Spleen (tissue), 11 donors: ENCODE measurements at regions not wholly inside any gene's neighbourhood (a gene's known extent, or its start where the extent isn't known, plus 50 kb on each side); places are given as distances from the start of the nearest gene placed in this dataset.
"Not testable (repeated sequence)": the region's sequence is repeated elsewhere in the genome, so short reads cannot be mapped to it uniquely, and the experiment has no call there.

ENCODE experiments used
- DNase-seq: peaks from one replicate; pipeline ENCODE4 v3.0.0-alpha.2; 2020
- H3K27ac ChIP-seq, 8 donors: fragments of 200-600 bp; sonication (generic) in 7 of 8; 1 replicate in 4 of 8; 2 replicates in 4 of 8; pipeline versions ENCODE4 v1.5.0 to v1.8.0; 2016 to 2021; ENCODE audit warnings: inconsistent platforms in 4 of 8, mild to moderate bottlenecking in 4 of 8, moderate library complexity in 1 of 8
- H3K27me3 ChIP-seq, 7 donors: fragments of 200-600 bp; sonication (generic) in 6 of 7; replicated peaks in 1 of 7; 1 replicate in 4 of 7; 2 replicates in 3 of 7; pipeline versions ENCODE4 v1.5.0 to v1.8.0; 2016 to 2021; ENCODE audit warnings: inconsistent platforms in 3 of 7, mild to moderate bottlenecking in 1 of 7
- H3K36me3 ChIP-seq, 6 donors: fragments of 200-600 bp; sonication (generic) in 5 of 6; 1 replicate in 4 of 6; 2 replicates in 2 of 6; pipeline versions ENCODE4 v1.5.0 to v1.8.0; 2016 to 2021; ENCODE audit warnings: inconsistent platforms in 2 of 6
- H3K4me1 ChIP-seq, 6 donors: fragments of 200-600 bp; sonication (generic) in 5 of 6; 1 replicate in 3 of 6; 2 replicates in 3 of 6; pipeline versions ENCODE4 v1.5.0 to v1.8.0; 2016 to 2021; ENCODE audit warnings: inconsistent platforms in 3 of 6
- H3K4me3 ChIP-seq, 8 donors: fragments of 200-600 bp; sonication (generic) in 7 of 8; 1 replicate in 4 of 8; 2 replicates in 4 of 8; pipeline versions ENCODE4 v1.5.0 to v1.8.0; 2016 to 2021; ENCODE audit warnings: inconsistent platforms in 4 of 8, mild to moderate bottlenecking in 4 of 8, moderate library complexity in 2 of 8
- H3K9me3 ChIP-seq, 8 donors: fragments of 200-600 bp; sonication (generic) in 7 of 8; 1 replicate in 4 of 8; 2 replicates in 4 of 8; pipeline versions ENCODE4 v1.5.0 to v1.8.0; 2016 to 2021; ENCODE audit warnings: inconsistent platforms in 4 of 8
- CTCF ChIP-seq, 11 experiments: fragments of 200-600 bp in 7 of 11; fragments of 450-650 bp in 4 of 11; sonication (generic) in 4 of 11; IDR thresholded peaks in 8 of 11; conservative IDR thresholded peaks in 3 of 11; 1 replicate in 7 of 11; 2 replicates in 4 of 11; pipeline versions ENCODE4 v1.4.0 to v1.8.0; 2016 to 2021; ENCODE audit warnings: antibody characterized with exemption in 11 of 11, inconsistent platforms in 4 of 11, mild to moderate bottlenecking in 1 of 11
- POLR2A ChIP-seq, 3 donors: fragments of 450-650 bp; IDR thresholded peaks; one replicate each; pipeline ENCODE4 v1.5.1; 2017; ENCODE audit warnings: antibody characterized with exemption in 3 of 3, mild to moderate bottlenecking in 1 of 3
- POLR2AphosphoS5 ChIP-seq, 3 donors: sonication (generic); formaldehyde crosslinking; IDR thresholded peaks; one replicate each; pipeline ENCODE4 v1.5.1; 2017; ENCODE audit warnings: antibody characterized with exemption in 3 of 3
- WGBS, 5 donors: extraction: QIAGEN DNeasy Blood & Tissue Kit in 3 of 5; methylation state at CpG; one replicate each; pipeline versions ENCODE4 v1.1.5 to v1.1.7; 2013 to 2018; 5-methylcytosine and 5-hydroxymethylcytosine counted together
- intact Hi-C: fragments of 100-400 bp; cut with DNase I; formaldehyde crosslinking; loops from one replicate; pipeline ENCODE4 v1.15.0; 2023; ENCODE audit warnings: low total_unique reads
- donor health status: healthy with polysubstance abuse.
- donor health status: DM: no; HTN: no; CAD: no; lungs with moderate emphysema.
- donor health status: DM: no; HTN: no; CAD: no.
- donor health status: Bipolar disorder and iron deficiency.
- donor health status: healthy.
- donor health status: DM: no; HTN: no; CAD: no.
- donor health status: DM: yes; HTN: yes; CAD: no.

GRCh38 chr3:130582457-130583153, 65.6 kb downstream of the COL6A6 start:
- no peak for DNase-seq
- no peaks in the 10 kb centered on the region for H3K9me3 ChIP-seq
- H3K36me3 ChIP-seq, result no peaks in the 10 kb centered on the region
- intact Hi-C loops, result no loop called here
- no peaks in the 10 kb centered on the region for H3K4me1 ChIP-seq
- no peak overlapping the region for H3K27ac ChIP-seq
- TF ChIP-seq POLR2A (IDR thresholded peaks at IDR 0.05) (no peak), POLR2AphosphoS5 (IDR thresholded peaks at IDR 0.05) (no peak), CTCF (IDR thresholded peaks at IDR 0.05 in 8 of 11, conservative IDR thresholded peaks at IDR 0.05 in 3 of 11) (no peak)
- H3K27me3 ChIP-seq, result no peaks in the 10 kb centered on the region
- no peak overlapping the region for H3K4me3 ChIP-seq

- WGBS, 5 donors, result 43 to 70% (median 56%) methylated on average over 1 of the region's 1 CpG
- DNase-seq, H3K36me3 ChIP-seq, intact Hi-C loops, H3K27ac ChIP-seq, H3K9me3 ChIP-seq, H3K4me1 ChIP-seq, H3K4me3 ChIP-seq: not testable (repeated sequence)
- peaks cover 0 to 11% (median 0%) of the 10 kb centered on the region in 7 donors for H3K27me3 ChIP-seq
Observed at GRCh38 chr3:130594749-130595148, 77.8 kb downstream of the COL6A6 start.

- Histone ChIP-seq H3K27me3 (peaks cover 0 to 11% (median 0%) of the 10 kb centered on the region in 7 donors), H3K9me3 (no peaks in the 10 kb centered on the region), H3K36me3 (no peaks in the 10 kb centered on the region), H3K4me1 (no peaks in the 10 kb centered on the region), H3K27ac (no peak overlapping the region), H3K4me3 (no peak overlapping the region)
- WGBS, 5 donors, result 52 to 72% (median 67%) methylated on average over 2 of the region's 2 CpGs
- TF ChIP-seq POLR2AphosphoS5 (IDR thresholded peaks at IDR 0.05) (no peak), CTCF (IDR thresholded peaks at IDR 0.05 in 8 of 11, conservative IDR thresholded peaks at IDR 0.05 in 3 of 11) (no peak), POLR2A (IDR thresholded peaks at IDR 0.05) (no peak)
- DNase-seq, result no peak
- intact Hi-C loops, result no loop called here
Observed at GRCh38 chr3:130596484-130596883, 79.5 kb downstream of the COL6A6 start.

- Histone ChIP-seq H3K4me3 (no peak overlapping the region), H3K4me1 (no peaks in the 10 kb centered on the region), H3K27me3 (peaks cover 0 to 11% (median 0%) of the 10 kb centered on the region in 7 donors), H3K36me3 (no peaks in the 10 kb centered on the region), H3K9me3 (peaks cover 0 to 19% (median 11%) of the 10 kb centered on the region in 8 donors), H3K27ac (no peak overlapping the region)
- no peak for TF ChIP-seq POLR2A (IDR thresholded peaks at IDR 0.05)
- TF ChIP-seq CTCF (IDR thresholded peaks at IDR 0.05 in 8 of 11, conservative IDR thresholded peaks at IDR 0.05 in 3 of 11), result no peak
- no peak for TF ChIP-seq POLR2AphosphoS5 (IDR thresholded peaks at IDR 0.05)
- WGBS, 5 donors, result 84 to 93% (median 89%) methylated on average over 4 of the region's 4 CpGs
- DNase-seq, result no peak
- intact Hi-C loops, result no loop called here
Observed at GRCh38 chr3:130601442-130601971, 84.5 kb downstream of the COL6A6 start.
